Thymus (tissue), 11 donors: ENCODE measurements at regions not wholly inside any gene's neighbourhood (a gene's known extent, or its start where the extent isn't known, plus 50 kb on each side); places are given as distances from the start of the nearest gene placed in this dataset.
"Not testable (repeated sequence)": the region's sequence is repeated elsewhere in the genome, so short reads cannot be mapped to it uniquely, and the experiment has no call there.

Experiments
- DNase-seq, 9 donors: peaks; one replicate each; pipeline ENCODE4 v3.0.0-alpha.2; 2013; ENCODE audit warnings: low spot score in 9 of 9, low read depth in 6 of 9, missing footprints in 1 of 9
- H3K27ac ChIP-seq, 2 donors: one replicate each; pipeline ENCODE4 v1.5.1; 2013; ENCODE audit warnings: control low read depth in 1 of 2, low read depth in 1 of 2, low read length in 1 of 2, mild to moderate bottlenecking in 1 of 2, moderate library complexity in 1 of 2
- H3K27me3 ChIP-seq, 2 donors: one replicate each; pipeline ENCODE4 v1.5.1; 2013; ENCODE audit warnings: low read length in 1 of 2; ENCODE audit not compliant: control insufficient read depth in 2 of 2, insufficient read depth in 1 of 2
- H3K36me3 ChIP-seq, 2 donors: one replicate each; pipeline ENCODE4 v1.5.1; 2013; ENCODE audit warnings: low read length in 1 of 2, mild to moderate bottlenecking in 1 of 2, moderate library complexity in 1 of 2; ENCODE audit not compliant: control insufficient read depth in 2 of 2, insufficient read depth in 2 of 2
- H3K4me1 ChIP-seq, 2 donors: one replicate each; pipeline ENCODE4 v1.5.1; 2013; ENCODE audit warnings: low read length in 2 of 2; ENCODE audit not compliant: control insufficient read depth in 2 of 2, insufficient read depth in 2 of 2
- H3K4me3 ChIP-seq, 2 donors: one replicate each; pipeline ENCODE4 v1.5.1; 2013; ENCODE audit warnings: low read length in 2 of 2, control low read depth in 1 of 2, mild to moderate bottlenecking in 1 of 2
- H3K9me3 ChIP-seq, 2 donors: one replicate each; pipeline ENCODE4 v1.5.1; 2013; ENCODE audit warnings: low read length in 1 of 2, mild to moderate bottlenecking in 1 of 2; ENCODE audit not compliant: control insufficient read depth in 2 of 2, insufficient read depth in 1 of 2
- WGBS: extraction: QIAGEN DNeasy Blood & Tissue Kit; methylation state at CpG from one replicate; pipeline ENCODE4 v1.1.7; 2013; 5-methylcytosine and 5-hydroxymethylcytosine counted together
- donor health status: healthy.

DNA sequence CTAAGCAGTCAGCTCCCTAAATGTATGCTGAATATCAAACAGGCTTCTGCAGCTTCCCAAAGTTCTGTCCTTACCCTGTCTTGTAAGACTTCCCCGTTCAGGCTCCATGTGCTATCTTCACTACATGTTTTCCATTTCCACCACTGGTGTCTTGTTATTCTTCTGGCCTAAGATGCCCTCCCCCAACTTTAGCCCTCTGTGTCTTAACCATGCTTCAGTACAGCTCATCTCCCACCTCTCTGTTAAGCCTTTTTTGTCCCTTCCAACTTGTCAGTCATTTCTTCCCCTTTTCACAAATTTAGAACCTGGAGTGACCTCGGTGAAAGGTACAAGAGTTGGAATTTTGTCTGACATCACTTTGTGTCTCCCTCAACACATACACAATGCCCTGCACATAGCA is 151.7 kb upstream of the TBL1XR1 start:
- no peak overlapping the region for H3K4me3 ChIP-seq
- peak overlapping the region in 1 of 2 donors; percentile 5 for H3K27ac ChIP-seq
- H3K36me3 ChIP-seq = no peaks in the 10 kb centered on the region
- no peaks in the 10 kb centered on the region for H3K27me3 ChIP-seq
- WGBS = 89% methylated on average over 2 of the region's 2 CpGs
- no peaks in the 10 kb centered on the region for H3K9me3 ChIP-seq
- peaks cover 12 to 19% of the 10 kb centered on the region in 2 donors for H3K4me1 ChIP-seq
- DNase-seq = no peak

DNA sequence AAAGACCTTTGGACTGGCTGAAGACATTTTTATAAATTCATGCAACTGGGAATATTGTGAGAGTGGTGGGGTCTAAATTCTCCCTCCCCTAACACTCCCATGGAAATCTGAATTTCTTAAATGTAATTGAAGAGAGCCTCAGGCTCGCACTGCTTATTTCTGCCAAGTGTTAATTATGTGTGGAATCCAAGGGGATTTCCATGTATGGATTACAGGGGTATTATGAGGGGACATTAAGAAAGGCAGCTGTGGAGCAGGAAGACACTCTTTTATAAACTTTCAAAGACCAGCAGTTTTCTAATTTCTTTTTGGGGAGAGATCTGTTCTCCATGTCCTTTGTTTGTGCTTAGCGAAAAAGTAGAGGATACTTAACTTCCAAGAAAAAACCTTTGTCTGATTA is 152.1 kb upstream of the TBL1XR1 start:
- WGBS = 95% methylated on average over 2 of the region's 2 CpGs
- H3K27me3 ChIP-seq = no peaks in the 10 kb centered on the region
- H3K9me3 ChIP-seq = no peaks in the 10 kb centered on the region
- no peak for DNase-seq
- H3K4me3 ChIP-seq = no peak overlapping the region
- H3K27ac ChIP-seq = peak overlapping the region in 1 of 2 donors; percentile 5
- H3K4me1 ChIP-seq = peaks cover 12 to 19% of the 10 kb centered on the region in 2 donors
- H3K36me3 ChIP-seq = no peaks in the 10 kb centered on the region

DNA sequence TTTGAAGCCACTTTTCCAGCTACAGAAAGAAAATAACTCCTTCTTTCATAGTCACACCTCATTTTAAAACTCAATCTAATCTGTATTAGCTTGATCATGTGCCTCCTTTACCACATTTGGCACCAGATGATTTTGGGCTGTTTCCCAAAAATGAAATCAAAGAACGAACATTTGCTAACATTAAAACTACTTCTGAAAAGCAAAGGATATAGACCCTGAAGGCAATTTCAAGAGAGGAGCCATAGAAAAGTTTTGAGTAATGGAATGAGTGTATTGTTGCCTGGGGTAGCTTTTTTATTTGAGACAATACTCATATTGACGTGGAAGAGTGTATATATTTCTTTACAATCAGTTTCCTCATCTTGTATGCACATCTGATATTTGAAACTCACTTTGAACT is 152.8 kb upstream of the TBL1XR1 start:
- no peak overlapping the region for H3K4me3 ChIP-seq
- H3K27me3 ChIP-seq = no peaks in the 10 kb centered on the region
- H3K9me3 ChIP-seq = no peaks in the 10 kb centered on the region
- peaks cover 10 to 16% of the 10 kb centered on the region in 2 donors for H3K4me1 ChIP-seq
- H3K27ac ChIP-seq = no peak overlapping the region
- no peaks in the 10 kb centered on the region for H3K36me3 ChIP-seq
- DNase-seq = no peak
- WGBS = 83% methylated on average over 2 of the region's 2 CpGs

DNA sequence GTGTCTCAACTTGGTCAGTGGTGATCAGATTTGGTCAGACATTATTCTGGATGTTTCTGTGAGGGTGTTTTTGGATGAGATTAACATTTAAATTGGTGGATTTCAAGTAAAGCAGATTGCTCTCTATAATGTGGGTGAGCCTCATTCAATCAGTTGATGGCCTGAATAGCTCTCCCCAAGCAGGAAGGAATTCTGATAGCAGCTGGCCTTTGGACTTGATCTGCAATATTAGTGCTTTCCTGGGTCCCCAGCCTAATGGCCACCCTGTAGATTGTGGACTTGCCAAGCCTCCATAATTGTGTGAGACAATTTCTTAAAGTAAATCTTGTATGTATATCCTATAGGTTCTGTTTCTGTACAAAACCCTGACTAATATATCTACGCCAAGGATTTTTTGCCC is 153.9 kb upstream of the TBL1XR1 start:
- Histone ChIP-seq H3K4me1 (peaks cover 3 to 6% of the 10 kb centered on the region in 2 donors), H3K27me3 (no peaks in the 10 kb centered on the region), H3K4me3 (no peak overlapping the region), H3K36me3 (no peaks in the 10 kb centered on the region), H3K9me3 (no peaks in the 10 kb centered on the region), H3K27ac (peak overlapping the region in 1 of 2 donors; percentile 42)
- 94% methylated on average over 1 of the region's 1 CpG for WGBS
- no peak for DNase-seq

DNA sequence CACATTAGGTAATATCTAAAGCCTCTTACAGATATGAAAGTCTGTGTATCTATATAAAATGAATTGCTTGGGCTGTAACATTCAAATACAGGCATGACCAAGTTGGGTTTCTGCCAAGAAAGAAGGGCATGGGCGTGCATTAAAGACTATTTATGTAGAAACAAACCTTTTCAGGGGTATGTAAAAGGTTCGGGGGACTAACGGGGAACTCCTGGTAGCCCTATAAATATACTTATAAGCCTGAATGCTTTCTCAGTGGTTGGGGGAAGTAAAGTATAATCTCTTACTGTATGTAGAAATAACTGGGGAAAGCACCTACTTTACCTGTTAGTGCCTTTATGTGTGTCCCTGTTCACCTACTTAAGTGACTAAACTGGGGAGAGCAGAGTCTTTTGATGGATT is 154.5 kb upstream of the TBL1XR1 start:
- no peaks in the 10 kb centered on the region for H3K36me3 ChIP-seq
- H3K4me1 ChIP-seq = peaks cover 4 to 6% of the 10 kb centered on the region in 2 donors
- 96% methylated on average over 3 of the region's 3 CpGs for WGBS
- DNase-seq = peak in 1 of 9 donors; percentile 27
- H3K27me3 ChIP-seq = no peaks in the 10 kb centered on the region
- no peaks in the 10 kb centered on the region for H3K9me3 ChIP-seq
- no peak overlapping the region for H3K27ac ChIP-seq
- H3K4me3 ChIP-seq = no peak overlapping the region

DNA sequence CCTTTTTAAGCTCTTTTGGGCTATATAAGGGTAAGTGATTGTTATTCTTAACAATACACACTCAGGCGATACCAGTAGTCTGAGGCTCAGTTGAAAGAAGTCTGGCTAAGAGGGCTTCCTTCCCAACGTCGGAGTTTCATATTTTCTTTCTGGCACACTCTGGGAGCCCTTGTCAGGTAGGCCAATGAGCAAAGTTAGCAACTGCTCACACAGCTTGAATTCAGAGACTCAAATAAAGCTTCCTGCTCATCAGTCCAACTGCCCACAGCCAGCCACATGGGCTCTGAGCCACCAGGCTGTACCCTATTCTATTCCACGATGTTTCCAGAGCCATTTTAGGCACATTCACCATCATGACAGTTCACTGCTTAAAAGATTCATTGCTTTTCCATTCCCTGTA is 155.1 kb upstream of the TBL1XR1 start:
- H3K4me1 ChIP-seq = peaks cover 7 to 11% of the 10 kb centered on the region in 2 donors
- H3K27me3 ChIP-seq = no peaks in the 10 kb centered on the region
- no peaks in the 10 kb centered on the region for H3K36me3 ChIP-seq
- no peak overlapping the region for H3K27ac ChIP-seq
- H3K4me3 ChIP-seq = no peak overlapping the region
- WGBS = 95% methylated on average over 4 of the region's 4 CpGs
- H3K9me3 ChIP-seq = no peaks in the 10 kb centered on the region
- DNase-seq = no peak

DNA sequence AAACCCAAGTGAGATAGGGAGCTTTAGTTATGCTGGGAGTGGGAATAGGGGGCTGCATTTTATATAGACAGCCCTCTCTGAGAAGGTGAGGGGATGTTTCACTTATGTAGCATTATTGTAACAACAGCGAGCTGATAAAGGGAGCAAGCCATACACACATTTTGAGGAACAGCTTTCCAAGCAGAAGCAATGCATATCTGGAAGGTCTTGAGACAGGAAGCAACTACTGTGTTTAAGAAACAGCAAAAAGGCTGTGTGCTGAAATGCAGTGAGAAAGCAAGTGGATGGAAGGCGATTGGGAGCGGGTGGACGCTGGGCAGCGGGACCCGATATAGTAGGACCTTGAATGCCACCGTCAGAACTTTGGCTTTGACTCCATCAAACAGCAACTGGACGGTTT is 155.9 kb upstream of the TBL1XR1 start:
- DNase-seq = no peak
- 89% methylated on average over 8 of the region's 8 CpGs for WGBS
- Histone ChIP-seq H3K36me3 (no peaks in the 10 kb centered on the region), H3K27ac (no peak overlapping the region), H3K4me1 (peaks cover 11 to 18% of the 10 kb centered on the region in 2 donors), H3K9me3 (no peaks in the 10 kb centered on the region), H3K27me3 (no peaks in the 10 kb centered on the region), H3K4me3 (no peak overlapping the region)

DNA sequence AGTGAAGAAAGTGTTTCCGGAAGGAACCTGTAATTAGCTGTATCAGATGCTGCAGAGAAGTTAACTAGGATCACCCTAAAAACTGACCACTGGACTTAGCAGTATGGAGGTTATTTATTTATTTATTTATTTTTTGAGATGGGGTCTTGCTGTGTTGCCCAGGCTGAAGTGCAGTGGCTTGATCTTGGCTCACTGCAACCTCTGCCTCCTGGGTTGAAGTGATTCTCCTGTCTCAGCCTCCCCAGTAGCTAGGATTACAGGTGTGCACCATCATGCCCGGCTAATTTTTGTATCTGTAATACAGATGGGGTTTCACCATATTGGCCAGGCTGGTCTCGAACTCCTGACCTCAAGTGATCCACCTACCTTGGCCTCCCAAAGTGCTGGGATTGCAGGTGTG is 156.6 kb upstream of the TBL1XR1 start:
- 97% methylated on average over 3 of the region's 3 CpGs for WGBS
- not testable (repeated sequence) for DNase-seq, H3K9me3 ChIP-seq, H3K27ac ChIP-seq, H3K4me3 ChIP-seq, H3K27me3 ChIP-seq, H3K36me3 ChIP-seq
- peaks cover 17 to 26% of the 10 kb centered on the region in 2 donors for H3K4me1 ChIP-seq

DNA sequence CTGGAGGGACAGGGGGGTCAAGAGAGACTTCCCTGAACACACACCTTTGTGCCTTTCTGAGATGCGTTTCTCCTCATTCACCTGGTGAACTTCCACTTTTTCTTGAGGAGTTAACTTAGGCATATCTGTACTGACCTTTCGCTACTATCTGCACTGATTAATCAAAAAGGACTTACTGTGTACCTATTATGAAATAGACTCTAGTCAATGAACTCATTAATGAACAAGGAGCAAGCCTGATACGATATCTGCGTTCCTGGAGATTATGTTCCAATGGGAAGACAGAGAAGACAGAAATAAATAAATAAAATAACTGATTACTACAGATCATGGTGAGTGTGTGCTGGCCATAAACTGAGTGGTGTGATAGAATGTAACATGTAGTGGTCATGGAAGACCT is 157.2 kb upstream of the TBL1XR1 start:
- 98% methylated on average over 4 of the region's 4 CpGs for WGBS
- H3K36me3 ChIP-seq = no peaks in the 10 kb centered on the region
- H3K27ac ChIP-seq = no peak overlapping the region

DNA sequence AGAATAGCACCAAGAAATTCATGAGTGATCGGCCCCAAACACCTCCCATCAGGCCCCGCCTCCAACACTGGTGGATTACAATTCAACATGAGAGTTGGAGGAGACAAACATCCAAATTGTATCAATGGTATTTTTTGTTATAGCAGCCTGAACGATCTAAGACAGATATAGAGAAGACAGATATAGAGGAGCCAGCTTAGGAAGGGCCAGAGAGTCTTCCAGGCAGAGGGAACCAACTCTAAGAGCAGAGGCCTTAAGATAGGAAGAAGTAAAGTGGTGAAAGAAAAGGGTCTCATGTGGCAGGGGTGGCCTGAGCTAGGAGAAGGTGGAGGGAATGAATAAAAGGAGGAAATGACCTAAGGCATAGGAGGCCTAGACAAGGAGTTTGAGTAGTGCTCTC is 158.8 kb upstream of the TBL1XR1 start:
- no peaks in the 10 kb centered on the region for H3K27me3 ChIP-seq
- peaks cover 25 to 45% of the 10 kb centered on the region in 2 donors for H3K4me1 ChIP-seq
- 98% methylated on average over 3 of the region's 3 CpGs for WGBS
- no peak overlapping the region for H3K4me3 ChIP-seq
- H3K36me3 ChIP-seq = no peaks in the 10 kb centered on the region
- no peak overlapping the region for H3K27ac ChIP-seq
- DNase-seq = no peak
- H3K9me3 ChIP-seq = no peaks in the 10 kb centered on the region

More for the DNA sequence above, 157.2 kb upstream of the TBL1XR1 start:
- Histone ChIP-seq H3K4me3 (no peak overlapping the region), H3K9me3 (no peaks in the 10 kb centered on the region), H3K4me1 (peaks cover 20 to 32% of the 10 kb centered on the region in 2 donors), H3K27me3 (no peaks in the 10 kb centered on the region)
- DNase-seq = no peak
